Panc1 (cell line): ENCODE measurements at regions not wholly inside any gene's neighbourhood (a gene's known extent, or its start where the extent isn't known, plus 50 kb on each side); places are given as distances from the start of the nearest gene placed in this dataset.

Experiments
- ATAC-seq: fragments of 200-7000 bp; cut with Tn5 transposase; 2 replicates; pipeline ENCODE4 v1.9.1; 2020; ENCODE audit warnings: mild to moderate bottlenecking, moderate library complexity
- BruUV-seq: library from RNA; stranded (reverse); fragments of 400-500 nt; replicated peaks from 2 replicates; lab custom pipeline; 2021; lab: Mats Ljungman, UMichigan
- CTCF ChIA-PET: fragments of 300-600 bp; sonication (Branson Sonifier 250); formaldehyde crosslinking; loops from one replicate; lab custom pipeline; 2022; ENCODE audit warnings: antibody characterized with exemption; lab: Charles Lee
- POLR2A ChIA-PET: fragments of 300-600 bp; sonication (Branson Sonifier 250); formaldehyde crosslinking; loops from one replicate; lab custom pipeline; 2022; ENCODE audit warnings: antibody characterized with exemption; lab: Charles Lee
- DNase-seq: peaks from one replicate; pipeline ENCODE4 v3.0.0-alpha.2; 2010; ENCODE audit warnings: low read depth, low spot score
- H3K27ac ChIP-seq: 2 replicates; pipeline ENCODE4 v1.5.1; 2011; ENCODE audit warnings: mild to moderate bottlenecking, low read length, inconsistent platforms
- H3K27me3 ChIP-seq: fragments of 200-500 bp; sonication (Bioruptor generic); 2 replicates; pipeline ENCODE4 v1.6.0; 2014; ENCODE audit warnings: low read length, inconsistent platforms; ENCODE audit not compliant: control insufficient read depth, insufficient read depth
- H3K36me3 ChIP-seq: fragments of 200-500 bp; sonication (Bioruptor generic); 2 replicates; pipeline ENCODE4 v1.5.1; 2014; ENCODE audit warnings: inconsistent platforms, mild to moderate bottlenecking, low read length, moderate library complexity; ENCODE audit not compliant: control insufficient read depth, insufficient read depth
- H3K4me1 ChIP-seq: 2 replicates; pipeline ENCODE4 v1.5.1; 2011; ENCODE audit warnings: inconsistent platforms, mild to moderate bottlenecking, low read length, moderate library complexity; ENCODE audit not compliant: control insufficient read depth, insufficient read depth
- H3K4me3 ChIP-seq, 2 experiments: 2 replicates each; pipeline ENCODE4 v1.5.1; 2011 to 2012; ENCODE audit warnings: low read depth in 2 of 2, low read length in 2 of 2, mild to moderate bottlenecking in 2 of 2, inconsistent platforms in 1 of 2, moderate library complexity in 1 of 2
- H3K9me3 ChIP-seq: fragments of 200-500 bp; sonication (Bioruptor generic); 2 replicates; pipeline ENCODE4 v1.5.1; 2014; ENCODE audit warnings: low read depth, mild to moderate bottlenecking, inconsistent platforms, low read length, moderate library complexity; ENCODE audit not compliant: control insufficient read depth, insufficient read depth
- CTCF ChIP-seq: fragments of 450-650 bp; IDR thresholded peaks from 2 replicates; pipeline ENCODE4 v1.5.1; 2017; ENCODE audit warnings: mild to moderate bottlenecking
- POLR2AphosphoS5 ChIP-seq: IDR thresholded peaks from 2 replicates; pipeline ENCODE4 v1.6.1; 2012; ENCODE audit warnings: mild to moderate bottlenecking, low read depth, low read length, moderate library complexity
- REST ChIP-seq, 2 experiments: IDR thresholded peaks; 2 replicates each; pipeline ENCODE4 v1.6.1; 2011 to 2012; ENCODE audit warnings: low read depth in 2 of 2, control low read depth in 1 of 2, low read length in 1 of 2, mild to moderate bottlenecking in 1 of 2, moderate library complexity in 1 of 2; ENCODE audit not compliant: insufficient read depth in 1 of 2
- SIN3A ChIP-seq: IDR thresholded peaks from 2 replicates; pipeline ENCODE4 v1.6.1; 2012; ENCODE audit warnings: low read depth, mild to moderate bottlenecking, low read length, moderate library complexity, borderline replicate concordance; ENCODE audit not compliant: insufficient read depth
- TCF7L2 ChIP-seq: IDR thresholded peaks from 2 replicates; pipeline ENCODE4 v1.6.1; 2011; ENCODE audit warnings: mild to moderate bottlenecking, low read depth, low read length, inconsistent platforms
- in situ Hi-C: cut with HindIII; loops from 2 replicates; pipeline ENCODE4 v1.10.0; 2016; ENCODE audit warnings: low sequenced_read_pairs, low pct_unique_long_range_greater_than_20kb
- intact Hi-C: fragments of 100-400 bp; cut with micrococcal nuclease; formaldehyde crosslinking; loops from one replicate; pipeline ENCODE4 v1.10.0; 2022; ENCODE audit not compliant: unreplicated experiment

DNA sequence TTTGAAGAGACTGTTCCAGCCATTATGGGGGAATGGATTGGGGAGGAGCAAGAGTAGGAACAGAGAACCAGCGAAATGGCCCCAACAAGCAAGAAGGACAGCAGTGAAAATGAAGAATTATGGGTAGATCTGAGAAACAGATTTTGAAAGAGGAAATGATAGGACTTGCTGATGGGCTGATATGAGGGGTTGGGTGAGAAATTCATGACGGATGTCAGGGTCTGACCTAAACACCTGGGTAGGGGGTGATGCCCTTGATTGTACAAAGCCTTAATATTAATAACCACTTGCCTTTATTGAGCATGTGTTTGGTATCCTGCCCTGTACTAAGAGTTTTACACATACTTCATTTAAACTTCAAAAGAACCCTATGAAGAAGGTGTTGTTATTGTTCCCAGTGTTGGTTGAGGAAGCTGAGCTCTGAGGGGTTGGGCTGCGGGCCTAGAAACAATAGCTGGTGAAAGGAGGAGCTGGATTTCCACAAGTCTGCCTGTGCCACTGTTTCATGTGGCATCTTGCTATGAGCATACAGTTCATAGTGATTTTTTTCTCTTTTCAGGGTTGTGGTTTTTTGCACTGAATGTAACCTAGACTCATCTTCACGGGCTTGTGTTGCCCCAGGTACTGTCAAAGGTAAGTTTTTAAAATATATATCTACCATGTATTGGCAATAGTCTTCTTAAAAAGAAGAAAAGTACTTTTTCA is 61.1 kb upstream of the TNRC6B start:
- no peak for DNase-seq
- intact Hi-C loops (no loop called here), in situ Hi-C loops (no loop called here)
- no peak overlapping the region for H3K27ac ChIP-seq
- TF ChIP-seq TCF7L2 (no peak), POLR2AphosphoS5 (no peak), CTCF (no peak), REST (IDR thresholded peaks at IDR 0.05; ENCODE audit: insufficient read depth in 1 of 2, low read depth in 2 of 2, low read length in 1 of 2) (no peak), SIN3A (no peak)
- BruUV-seq: no TSS peak
- CTCF ChIA-PET: no interaction called here
- H3K36me3 ChIP-seq: no peaks in the 10 kb centered on the region
- H3K4me1 ChIP-seq: no peaks in the 10 kb centered on the region
- H3K27me3 ChIP-seq: no peaks in the 10 kb centered on the region
- no peak overlapping the region for H3K4me3 ChIP-seq
- no peak for ATAC-seq
- POLR2A ChIA-PET: no interaction called here
- no peaks in the 10 kb centered on the region for H3K9me3 ChIP-seq

DNA sequence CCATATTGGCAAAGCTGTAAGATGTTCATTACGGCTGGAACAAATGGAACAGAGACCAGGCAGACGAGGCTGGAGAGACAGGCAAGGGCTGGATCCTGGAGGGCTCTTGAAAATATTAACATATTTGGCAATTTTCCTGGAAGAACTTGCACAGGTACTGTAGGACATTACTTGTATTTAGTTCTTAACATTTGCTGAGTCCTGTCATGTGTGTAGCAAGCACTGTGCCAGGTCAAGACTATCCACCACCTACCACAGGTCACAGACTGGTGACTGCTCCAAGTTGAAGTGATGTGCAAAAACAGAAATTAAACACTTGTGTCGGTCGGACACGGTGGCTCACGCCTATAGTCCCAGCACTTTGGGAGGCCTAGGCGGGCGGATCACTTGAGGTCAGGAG is 58.7 kb upstream of the TNRC6B start:
- no peaks in the 10 kb centered on the region for H3K4me1 ChIP-seq
- ATAC-seq (no peak), DNase-seq (no peak)
- in situ Hi-C loops (no loop called here), intact Hi-C loops (no loop called here)
- H3K36me3 ChIP-seq: no peaks in the 10 kb centered on the region
- POLR2A ChIA-PET: no interaction called here
- no peak for TF ChIP-seq POLR2AphosphoS5
- no peak for TF ChIP-seq SIN3A
- TF ChIP-seq CTCF: no peak
- TF ChIP-seq REST (IDR thresholded peaks at IDR 0.05; ENCODE audit: insufficient read depth in 1 of 2, low read depth in 2 of 2, low read length in 1 of 2): no peak
- no TSS peak for BruUV-seq
- no peak overlapping the region for H3K4me3 ChIP-seq
- no peaks in the 10 kb centered on the region for H3K27me3 ChIP-seq
- no peak overlapping the region for H3K27ac ChIP-seq
- H3K9me3 ChIP-seq: no peaks in the 10 kb centered on the region
- CTCF ChIA-PET: no interaction called here
